ENCODE measurements at regions not wholly inside any gene's neighbourhood (a gene's known extent, or its start where the extent isn't known, plus 50 kb on each side); places are given as distances from the start of the nearest gene placed in this dataset.

GRCh38 chr13:88648598-88649373, 977.6 kb downstream of the SLITRK5 start:
- no peaks in the 10 kb centered on the region for H3K36me3 Mint-ChIP-seq (ENCODE audit: low read depth)
- H3K9me3 Mint-ChIP-seq: peaks cover 14% of the 10 kb centered on the region
- no peaks in the 10 kb centered on the region for H3K27me3 Mint-ChIP-seq
- no peak overlapping the region for H3K4me3 Mint-ChIP-seq
- H3K27ac Mint-ChIP-seq: no peak overlapping the region
- no peak for ATAC-seq (replicated peaks)
- H3K4me1 Mint-ChIP-seq: no peaks in the 10 kb centered on the region

- Mint-ChIP-seq H3K27me3 (no peaks in the 10 kb centered on the region), H3K9me3 (peaks cover 14% of the 10 kb centered on the region), H3K4me3 (no peak overlapping the region), H3K27ac (no peak overlapping the region), H3K4me1 (no peaks in the 10 kb centered on the region), H3K36me3 (ENCODE audit: low read depth) (no peaks in the 10 kb centered on the region)
- ATAC-seq (replicated peaks): no peak
Measured at GRCh38 chr13:88649855-88650254, 978.7 kb downstream of the SLITRK5 start.

- Mint-ChIP-seq H3K27ac (no peak overlapping the region), H3K36me3 (ENCODE audit: low read depth) (no peaks in the 10 kb centered on the region), H3K4me1 (no peaks in the 10 kb centered on the region), H3K27me3 (no peaks in the 10 kb centered on the region), H3K4me3 (no peak overlapping the region), H3K9me3 (peaks cover 18% of the 10 kb centered on the region)
- ATAC-seq (replicated peaks): no peak
Measured at GRCh38 chr13:88651531-88651930, 980.4 kb downstream of the SLITRK5 start.

GRCh38 chr13:88656751-88657150, 985.6 kb downstream of the SLITRK5 start:
- Mint-ChIP-seq H3K4me1 (no peaks in the 10 kb centered on the region), H3K27ac (no peak overlapping the region), H3K36me3 (ENCODE audit: low read depth) (no peaks in the 10 kb centered on the region), H3K9me3 (peaks cover 18% of the 10 kb centered on the region), H3K27me3 (no peaks in the 10 kb centered on the region), H3K4me3 (no peak overlapping the region)
- ATAC-seq (replicated peaks): no peak

GRCh38 chr13:88670509-88670908, 999.3 kb downstream of the SLITRK5 start:
- Mint-ChIP-seq H3K4me1 (no peaks in the 10 kb centered on the region), H3K27me3 (no peaks in the 10 kb centered on the region), H3K4me3 (no peak overlapping the region), H3K36me3 (ENCODE audit: low read depth) (no peaks in the 10 kb centered on the region), H3K27ac (no peak overlapping the region), H3K9me3 (peaks cover 19% of the 10 kb centered on the region)
- ATAC-seq (replicated peaks): no peak

- Mint-ChIP-seq H3K9me3 (peaks cover 12% of the 10 kb centered on the region), H3K4me1 (no peaks in the 10 kb centered on the region)
- no peak for ATAC-seq (replicated peaks)
Measured at GRCh38 chr13:88674841-88675240, 1003.7 kb downstream of the SLITRK5 start.

GRCh38 chr13:88675347-88675996, 1004.3 kb downstream of the SLITRK5 start:
- H3K36me3 Mint-ChIP-seq (ENCODE audit: low read depth): no peaks in the 10 kb centered on the region

More at GRCh38 chr13:88674841-88675240, 1003.7 kb downstream of the SLITRK5 start:
- H3K36me3 Mint-ChIP-seq (ENCODE audit: low read depth): no peaks in the 10 kb centered on the region
- H3K27ac Mint-ChIP-seq: no peak overlapping the region
- H3K4me3 Mint-ChIP-seq: no peak overlapping the region
- no peaks in the 10 kb centered on the region for H3K27me3 Mint-ChIP-seq

GRCh38 chr13:88676016-88676415, 1004.8 kb downstream of the SLITRK5 start:
- Mint-ChIP-seq H3K4me1 (no peaks in the 10 kb centered on the region), H3K4me3 (no peak overlapping the region), H3K27me3 (no peaks in the 10 kb centered on the region), H3K27ac (no peak overlapping the region), H3K9me3 (peaks cover 15% of the 10 kb centered on the region), H3K36me3 (ENCODE audit: low read depth) (no peaks in the 10 kb centered on the region)
- ATAC-seq (replicated peaks): no peak

More at GRCh38 chr13:88675347-88675996, 1004.3 kb downstream of the SLITRK5 start:
- no peaks in the 10 kb centered on the region for H3K4me1 Mint-ChIP-seq
- H3K27me3 Mint-ChIP-seq: no peaks in the 10 kb centered on the region
- ATAC-seq (replicated peaks): no peak
- no peak overlapping the region for H3K27ac Mint-ChIP-seq
- no peak overlapping the region for H3K4me3 Mint-ChIP-seq
- peaks cover 15% of the 10 kb centered on the region for H3K9me3 Mint-ChIP-seq

GRCh38 chr13:88685459-88685858, 1014.3 kb downstream of the SLITRK5 start:
- peaks cover 4% of the 10 kb centered on the region for H3K9me3 Mint-ChIP-seq
- ATAC-seq (replicated peaks): no peak
- H3K27me3 Mint-ChIP-seq: no peaks in the 10 kb centered on the region
- no peaks in the 10 kb centered on the region for H3K36me3 Mint-ChIP-seq (ENCODE audit: low read depth)
- H3K4me3 Mint-ChIP-seq: no peak overlapping the region
- no peak overlapping the region for H3K27ac Mint-ChIP-seq
- no peaks in the 10 kb centered on the region for H3K4me1 Mint-ChIP-seq

GRCh38 chr13:88701551-88701950, 1030.4 kb downstream of the SLITRK5 start:
- no peak for ATAC-seq (replicated peaks)
- Mint-ChIP-seq H3K4me1 (no peaks in the 10 kb centered on the region), H3K27ac (no peak overlapping the region), H3K27me3 (no peaks in the 10 kb centered on the region), H3K4me3 (no peak overlapping the region), H3K36me3 (ENCODE audit: low read depth) (no peaks in the 10 kb centered on the region), H3K9me3 (peaks cover 5% of the 10 kb centered on the region)

- Mint-ChIP-seq H3K4me1 (no peaks in the 10 kb centered on the region), H3K27ac (no peak overlapping the region), H3K27me3 (no peaks in the 10 kb centered on the region), H3K4me3 (no peak overlapping the region), H3K9me3 (no peaks in the 10 kb centered on the region), H3K36me3 (ENCODE audit: low read depth) (no peaks in the 10 kb centered on the region)
- no peak for ATAC-seq (replicated peaks)
Measured at GRCh38 chr13:88704600-88705275, 1033.6 kb downstream of the SLITRK5 start.

- no peaks in the 10 kb centered on the region for H3K27me3 Mint-ChIP-seq
- no peak for ATAC-seq (replicated peaks)
- no peak overlapping the region for H3K4me3 Mint-ChIP-seq
- no peaks in the 10 kb centered on the region for H3K9me3 Mint-ChIP-seq
- H3K36me3 Mint-ChIP-seq (ENCODE audit: low read depth): no peaks in the 10 kb centered on the region
- no peaks in the 10 kb centered on the region for H3K4me1 Mint-ChIP-seq
- no peak overlapping the region for H3K27ac Mint-ChIP-seq
Measured at GRCh38 chr13:88707646-88708045, 1036.5 kb downstream of the SLITRK5 start.

- H3K9me3 Mint-ChIP-seq: peaks cover 4% of the 10 kb centered on the region
- no peaks in the 10 kb centered on the region for H3K36me3 Mint-ChIP-seq (ENCODE audit: low read depth)
- H3K27me3 Mint-ChIP-seq: no peaks in the 10 kb centered on the region
- no peak overlapping the region for H3K27ac Mint-ChIP-seq
- ATAC-seq (replicated peaks): no peak
- H3K4me1 Mint-ChIP-seq: no peaks in the 10 kb centered on the region
- H3K4me3 Mint-ChIP-seq: no peak overlapping the region
Measured at GRCh38 chr13:88717946-88718345, 1046.8 kb downstream of the SLITRK5 start.

GRCh38 chr13:88718781-88719180, 1047.6 kb downstream of the SLITRK5 start:
- Mint-ChIP-seq H3K27ac (no peak overlapping the region), H3K36me3 (ENCODE audit: low read depth) (no peaks in the 10 kb centered on the region), H3K27me3 (no peaks in the 10 kb centered on the region), H3K4me1 (no peaks in the 10 kb centered on the region), H3K4me3 (no peak overlapping the region), H3K9me3 (peaks cover 10% of the 10 kb centered on the region)
- no peak for ATAC-seq (replicated peaks)

GRCh38 chr13:88726075-88726474, 1054.9 kb downstream of the SLITRK5 start:
- Mint-ChIP-seq H3K27ac (no peak overlapping the region), H3K4me1 (no peaks in the 10 kb centered on the region), H3K4me3 (no peak overlapping the region), H3K36me3 (ENCODE audit: low read depth) (no peaks in the 10 kb centered on the region), H3K9me3 (peaks cover 12% of the 10 kb centered on the region), H3K27me3 (no peaks in the 10 kb centered on the region)
- no peak for ATAC-seq (replicated peaks)

All from activated T-helper 17 cell treated with anti-CD3 and anti-CD28 coated beads, Interleukin-2, amount 50 U/mL, for 72 hours (primary cell).